C4-2B (cell line): ENCODE measurements at regions not wholly inside any gene's neighbourhood (a gene's known extent, or its start where the extent isn't known, plus 50 kb on each side); places are given as distances from the start of the nearest gene placed in this dataset.

Experiments
- H3K27ac ChIP-seq: fragments of 450-650 bp; 2 replicates; pipeline ENCODE4 v1.5.1; 2017
- ZFX ChIP-seq: fragments of 450-650 bp; IDR thresholded peaks from 2 replicates; pipeline ENCODE4 v1.6.1; 2017
- TF ChIP-seq, protein P1 (sequence below): fragments of 450-650 bp; conservative IDR thresholded peaks from 2 replicates; pipeline ENCODE4 v1.5.1; 2017; ENCODE audit warnings: mild to moderate bottlenecking

GRCh38 chr10:105700218-105700617 is 1059.1 kb downstream of the SORCS3 start:
- no peak overlapping the region for H3K27ac ChIP-seq
- TF ChIP-seq, protein P1, sequence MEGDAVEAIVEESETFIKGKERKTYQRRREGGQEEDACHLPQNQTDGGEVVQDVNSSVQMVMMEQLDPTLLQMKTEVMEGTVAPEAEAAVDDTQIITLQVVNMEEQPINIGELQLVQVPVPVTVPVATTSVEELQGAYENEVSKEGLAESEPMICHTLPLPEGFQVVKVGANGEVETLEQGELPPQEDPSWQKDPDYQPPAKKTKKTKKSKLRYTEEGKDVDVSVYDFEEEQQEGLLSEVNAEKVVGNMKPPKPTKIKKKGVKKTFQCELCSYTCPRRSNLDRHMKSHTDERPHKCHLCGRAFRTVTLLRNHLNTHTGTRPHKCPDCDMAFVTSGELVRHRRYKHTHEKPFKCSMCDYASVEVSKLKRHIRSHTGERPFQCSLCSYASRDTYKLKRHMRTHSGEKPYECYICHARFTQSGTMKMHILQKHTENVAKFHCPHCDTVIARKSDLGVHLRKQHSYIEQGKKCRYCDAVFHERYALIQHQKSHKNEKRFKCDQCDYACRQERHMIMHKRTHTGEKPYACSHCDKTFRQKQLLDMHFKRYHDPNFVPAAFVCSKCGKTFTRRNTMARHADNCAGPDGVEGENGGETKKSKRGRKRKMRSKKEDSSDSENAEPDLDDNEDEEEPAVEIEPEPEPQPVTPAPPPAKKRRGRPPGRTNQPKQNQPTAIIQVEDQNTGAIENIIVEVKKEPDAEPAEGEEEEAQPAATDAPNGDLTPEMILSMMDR = no peak
- TF ChIP-seq ZFX = no peak

GRCh38 chr10:105699504-105699903 is 1058.4 kb downstream of the SORCS3 start:
- H3K27ac ChIP-seq = no peak overlapping the region
- no peak for TF ChIP-seq ZFX
- TF ChIP-seq, protein P1 = no peak

- no peak for TF ChIP-seq ZFX
- TF ChIP-seq, protein P1 = no peak
These were observed 1057.5 kb downstream of the SORCS3 start for GRCh38 chr10:105698592-105698991.

GRCh38 chr10:105697290-105697780 is 1056.2 kb downstream of the SORCS3 start:
- TF ChIP-seq, protein P1 = no peak
- TF ChIP-seq ZFX = no peak
- H3K27ac ChIP-seq = no peak overlapping the region

More at GRCh38 chr10:105698592-105698991, 1057.5 kb downstream of the SORCS3 start:
- H3K27ac ChIP-seq = no peak overlapping the region

GRCh38 chr10:105691811-105692210 is 1050.7 kb downstream of the SORCS3 start:
- no peak overlapping the region for H3K27ac ChIP-seq
- TF ChIP-seq, protein P1 = peak; percentile 47
- TF ChIP-seq ZFX = no peak

GRCh38 chr10:105682911-105683310 is 1041.8 kb downstream of the SORCS3 start:
- H3K27ac ChIP-seq = no peak overlapping the region
- TF ChIP-seq, protein P1 = no peak
- no peak for TF ChIP-seq ZFX

- no peak overlapping the region for H3K27ac ChIP-seq
- TF ChIP-seq, protein P1 = no peak
- no peak for TF ChIP-seq ZFX
These were observed 1040.0 kb downstream of the SORCS3 start for GRCh38 chr10:105681051-105681450.
